ENCODE measurements at regions not wholly inside any gene's neighbourhood (a gene's known extent, or its start where the extent isn't known, plus 50 kb on each side); places are given as distances from the start of the nearest gene placed in this dataset.
"Not testable (repeated sequence)": the region's sequence is repeated elsewhere in the genome, so short reads cannot be mapped to it uniquely, and the experiment has no call there.

DNA sequence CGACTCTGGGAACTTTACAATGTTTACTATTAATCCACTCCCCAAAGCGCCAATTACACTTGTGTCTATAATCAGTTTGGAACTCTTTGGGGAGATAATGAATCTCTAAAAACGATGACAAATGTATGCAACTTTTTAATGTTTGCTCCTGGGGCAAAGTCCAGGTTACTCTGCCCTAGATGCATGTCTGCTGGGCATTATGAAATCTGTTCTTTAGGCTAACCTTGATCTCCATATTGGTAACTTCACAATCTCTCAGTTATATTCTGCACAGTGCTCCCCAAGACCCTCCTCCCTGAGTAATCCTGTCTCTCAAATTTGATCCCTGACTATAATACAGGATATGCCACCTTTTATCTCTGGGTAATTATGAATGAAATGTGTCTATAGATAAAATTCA, 152.2 kb upstream of the TRPM3 start:
- DNase-seq (ENCODE audit: low read depth), result no peak

GRCh38 chr9:71271602-71272001, 150.2 kb upstream of the TRPM3 start:
- no peak for DNase-seq (ENCODE audit: low read depth)

- no peak for DNase-seq (ENCODE audit: low read depth)
Observed at GRCh38 chr9:71270554-71270953, 149.1 kb upstream of the TRPM3 start.

DNA sequence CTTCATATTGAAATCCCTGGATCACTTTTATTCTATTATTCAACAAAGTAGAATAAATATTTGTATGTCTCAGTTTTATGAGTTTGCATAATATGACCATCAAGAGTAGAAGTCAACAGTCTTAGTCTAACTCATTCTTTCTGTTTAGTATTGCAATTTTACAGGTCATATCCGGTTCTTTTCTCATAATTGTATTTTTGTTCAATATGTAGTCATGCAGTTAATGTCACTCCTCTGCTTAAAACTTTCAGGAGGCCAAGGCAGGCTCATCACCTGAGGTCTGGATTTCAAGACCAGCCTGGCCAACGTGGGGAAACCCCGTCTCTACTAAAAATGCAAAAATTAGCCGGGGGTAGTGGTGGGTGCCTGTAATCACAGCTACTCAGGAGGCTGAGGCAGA, 148.4 kb upstream of the TRPM3 start:
- no peak for DNase-seq (ENCODE audit: low read depth)

- no peak for DNase-seq (ENCODE audit: low read depth)
Observed at GRCh38 chr9:71268871-71269635, 147.6 kb upstream of the TRPM3 start.

GRCh38 chr9:71263451-71263850, 142.0 kb upstream of the TRPM3 start:
- no peak for DNase-seq (ENCODE audit: low read depth)

- DNase-seq (ENCODE audit: low read depth), result not testable (repeated sequence)
Observed at GRCh38 chr9:71260419-71260818, 139.0 kb upstream of the TRPM3 start.

GRCh38 chr9:71254592-71255277, 133.3 kb upstream of the TRPM3 start:
- no peak for DNase-seq (ENCODE audit: low read depth)

DNA sequence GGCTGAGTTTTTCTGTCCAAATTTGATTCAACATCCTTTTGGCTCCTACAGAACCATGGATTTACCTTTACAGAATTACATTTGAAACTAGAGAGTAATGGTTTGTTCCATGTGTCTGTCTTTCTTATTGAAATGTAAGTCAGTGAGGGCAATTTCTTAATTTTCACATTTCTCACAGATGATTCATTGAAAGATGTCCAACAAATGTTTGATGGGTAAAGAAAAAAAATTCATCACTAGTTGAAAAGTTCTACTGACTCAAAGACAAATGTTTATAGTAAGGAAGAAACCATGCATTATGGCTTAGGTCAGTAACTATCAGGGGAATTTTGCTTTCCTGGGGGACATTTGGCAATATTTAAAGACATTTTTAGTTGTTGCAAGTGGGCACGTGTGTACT, 131.6 kb upstream of the TRPM3 start:
- DNase-seq (ENCODE audit: low read depth), result peak; percentile 50

DNA sequence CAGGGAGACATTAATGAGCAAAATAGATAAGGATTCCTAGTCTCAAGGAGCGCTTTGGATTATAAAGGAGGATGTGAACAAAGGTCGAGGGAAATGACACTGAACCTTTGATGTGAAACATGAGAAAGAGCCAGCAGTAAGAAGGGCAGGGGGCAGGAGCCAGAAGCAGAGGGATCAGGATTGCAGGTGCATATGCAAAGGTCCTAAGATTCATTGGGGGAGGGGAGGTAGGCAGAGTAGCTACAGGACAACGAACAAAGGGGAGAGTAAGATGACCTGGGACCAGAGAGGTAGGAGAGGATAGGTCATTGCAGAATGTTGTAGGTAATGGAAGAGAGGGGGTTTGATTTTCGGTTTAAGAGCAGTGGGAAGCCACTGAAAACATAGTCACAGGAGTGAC, 129.2 kb upstream of the TRPM3 start:
- no peak for DNase-seq (ENCODE audit: low read depth)

DNA sequence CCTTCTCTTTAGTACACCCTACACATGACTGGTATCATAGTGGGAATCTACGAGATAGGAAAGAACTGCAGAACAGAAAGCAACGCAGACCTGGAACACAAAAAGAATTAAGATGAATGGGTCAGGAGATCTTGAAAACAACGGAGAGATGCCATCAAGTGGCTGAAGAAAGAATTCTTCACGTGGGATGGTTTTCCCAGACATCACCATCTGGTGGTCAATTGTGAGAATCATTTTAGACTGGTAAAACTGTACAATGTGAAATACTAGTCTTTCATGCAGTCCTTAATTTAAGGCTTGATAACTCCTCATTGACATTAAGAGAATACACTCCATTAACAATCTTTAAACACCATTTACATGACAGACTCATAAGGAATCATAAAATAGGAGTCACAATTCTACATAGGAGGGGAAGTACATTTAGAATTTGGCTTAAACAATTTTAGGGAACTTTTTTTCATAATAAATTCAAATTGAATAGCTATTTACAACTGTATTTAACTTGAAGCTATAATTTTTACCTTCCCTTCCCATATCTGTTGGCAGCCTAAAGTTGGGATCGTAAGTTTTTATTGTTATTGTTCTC, 128.4 kb upstream of the TRPM3 start:
- DNase-seq (ENCODE audit: low read depth), result peak; percentile 62

DNA sequence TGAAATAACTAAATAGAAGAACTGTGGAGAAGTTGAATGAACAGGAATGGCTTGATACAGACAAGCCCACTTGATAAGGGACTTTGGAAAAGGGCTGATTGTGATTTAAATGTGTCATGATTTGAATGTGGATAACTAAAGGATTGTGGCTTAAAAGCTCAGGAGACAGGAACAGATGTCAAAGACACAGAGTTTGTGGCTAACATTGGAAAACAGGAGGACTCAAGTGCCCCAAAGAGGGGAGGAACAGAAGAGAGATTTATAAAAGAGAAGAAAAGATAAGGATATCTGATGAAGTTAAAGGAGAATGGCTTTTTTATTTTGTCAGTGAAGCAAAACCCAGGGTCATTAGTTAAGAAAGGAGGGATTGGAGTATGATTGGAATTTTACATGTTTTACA, 124.2 kb upstream of the TRPM3 start:
- no peak for DNase-seq (ENCODE audit: low read depth)

GRCh38 chr9:71243951-71244350, 122.5 kb upstream of the TRPM3 start:
- DNase-seq (ENCODE audit: low read depth), result no peak

GRCh38 chr9:71242081-71242480, 120.7 kb upstream of the TRPM3 start:
- no peak for DNase-seq (ENCODE audit: low read depth)

DNA sequence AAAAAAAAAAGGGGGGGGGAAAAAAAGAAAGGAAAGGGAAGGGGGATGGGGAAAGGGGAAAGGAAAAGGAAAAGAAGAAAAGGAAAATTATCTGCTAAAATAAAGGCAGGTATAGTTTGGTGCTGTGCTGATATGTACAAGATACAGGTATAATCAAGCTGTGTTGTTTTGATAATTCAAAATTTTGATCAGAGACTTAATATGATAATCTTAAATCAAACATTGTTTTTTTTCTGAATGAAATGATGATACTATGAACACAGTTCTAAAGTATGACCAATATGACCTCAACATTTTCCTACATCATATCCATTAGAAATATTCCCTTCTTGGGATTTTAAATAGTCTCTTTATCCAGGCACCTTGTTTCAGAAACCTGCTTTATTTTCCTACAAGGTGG, 115.6 kb upstream of the TRPM3 start:
- DNase-seq (ENCODE audit: low read depth), result no peak

DNA sequence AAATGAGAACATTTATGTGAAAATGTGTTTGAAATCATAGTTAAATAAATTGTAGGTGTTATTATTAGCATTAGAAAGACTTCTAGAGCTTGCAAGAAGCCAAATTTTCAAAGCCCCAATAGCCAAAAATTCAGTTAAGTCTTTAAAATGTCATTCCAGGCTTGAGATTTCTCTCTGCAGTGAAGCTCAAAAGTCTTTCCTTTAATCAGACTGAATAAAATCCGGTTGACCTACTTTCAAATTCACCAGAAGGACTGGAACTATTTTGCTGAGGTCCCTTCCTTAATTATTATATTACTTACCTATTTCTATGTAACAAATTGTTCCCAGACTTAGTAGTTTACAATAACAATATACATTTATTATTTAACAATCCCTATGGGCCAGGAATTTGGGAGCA, 112.2 kb upstream of the TRPM3 start:
- no peak for DNase-seq (ENCODE audit: low read depth)

GRCh38 chr9:71223953-71224538, 102.6 kb upstream of the TRPM3 start:
- no peak for DNase-seq (ENCODE audit: low read depth)

- no peak for DNase-seq (ENCODE audit: low read depth)
Observed at GRCh38 chr9:71218774-71219173, 97.4 kb upstream of the TRPM3 start.

GRCh38 chr9:71213633-71214032, 92.2 kb upstream of the TRPM3 start:
- no peak for DNase-seq (ENCODE audit: low read depth)

GRCh38 chr9:71210326-71210725, 88.9 kb upstream of the TRPM3 start:
- DNase-seq (ENCODE audit: low read depth), result no peak

GRCh38 chr9:71209890-71210289, 88.5 kb upstream of the TRPM3 start:
- no peak for DNase-seq (ENCODE audit: low read depth)

GRCh38 chr9:71202931-71203330, 81.5 kb upstream of the TRPM3 start:
- DNase-seq (ENCODE audit: low read depth), result no peak

- no peak for DNase-seq (ENCODE audit: low read depth)
Observed at GRCh38 chr9:71191708-71192107, 70.3 kb upstream of the TRPM3 start.

All from stromal cell of bone marrow (primary cell).